ENCODE measurements at regions not wholly inside any gene's neighbourhood (a gene's known extent, or its start where the extent isn't known, plus 50 kb on each side); places are given as distances from the start of the nearest gene placed in this dataset.

GRCh38 chr2:129766374-129766993 lies 213.0 kb upstream of the RAB6C start:
- no peak for DNase-seq (ENCODE audit: low spot score)

GRCh38 chr2:129767346-129768035 lies 212.0 kb upstream of the RAB6C start:
- DNase-seq (ENCODE audit: low spot score), result no peak

More at GRCh38 chr2:129766374-129766993, 213.0 kb upstream of the RAB6C start:
- no peak for FAIRE-seq

GRCh38 chr2:129768036-129768386 lies 211.5 kb upstream of the RAB6C start:
- no peak for DNase-seq (ENCODE audit: low spot score)
- no peak for FAIRE-seq

More at GRCh38 chr2:129767346-129768035, 212.0 kb upstream of the RAB6C start:
- FAIRE-seq, result no peak

- FAIRE-seq (no peak), DNase-seq (ENCODE audit: low spot score) (no peak)
Measured at GRCh38 chr2:129768485-129769184, 210.8 kb upstream of the RAB6C start.

GRCh38 chr2:129769185-129769991 lies 210.1 kb upstream of the RAB6C start:
- FAIRE-seq (no peak), DNase-seq (ENCODE audit: low spot score) (no peak)

DNA sequence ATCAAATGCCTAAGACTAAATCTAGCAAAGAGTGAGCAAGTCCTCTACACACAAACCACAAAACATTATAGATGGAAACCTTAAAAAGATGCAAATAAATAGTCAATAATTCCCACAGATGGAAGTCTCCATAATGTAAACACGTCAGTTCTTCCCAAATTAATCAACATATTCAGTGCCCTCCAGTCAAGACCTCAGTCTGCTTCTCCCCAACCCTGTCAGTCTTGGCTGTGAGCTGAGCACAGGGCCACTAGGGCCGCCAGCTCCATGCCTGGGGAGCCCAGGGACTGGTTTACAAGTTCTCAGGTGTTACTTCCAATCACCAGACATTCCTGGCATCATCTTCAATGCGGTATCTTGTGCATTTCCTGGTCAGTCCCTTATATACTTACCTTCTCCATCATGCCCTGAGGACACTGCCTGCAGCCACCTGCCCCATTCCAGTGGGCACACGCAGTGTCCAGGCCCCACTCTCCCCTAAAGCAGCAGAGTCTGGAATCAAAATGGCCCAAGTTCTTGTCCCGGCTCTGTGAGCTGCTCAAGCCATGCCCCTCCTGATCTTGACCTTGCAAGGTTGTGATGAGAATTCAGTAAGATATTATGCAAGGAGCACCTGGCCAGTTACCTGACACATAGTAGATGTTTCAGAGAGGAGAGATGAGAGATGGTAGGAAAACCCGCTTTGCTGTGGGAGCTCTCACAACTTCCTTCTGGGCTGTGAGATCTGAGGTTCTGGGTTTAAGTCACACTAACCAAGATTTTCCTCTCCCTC lies 207.9 kb upstream of the RAB6C start:
- DNase-seq (ENCODE audit: low spot score) (no peak), FAIRE-seq (no peak)

GRCh38 chr2:129772190-129772579 lies 207.3 kb upstream of the RAB6C start:
- FAIRE-seq (no peak), DNase-seq (ENCODE audit: low spot score) (no peak)

DNA sequence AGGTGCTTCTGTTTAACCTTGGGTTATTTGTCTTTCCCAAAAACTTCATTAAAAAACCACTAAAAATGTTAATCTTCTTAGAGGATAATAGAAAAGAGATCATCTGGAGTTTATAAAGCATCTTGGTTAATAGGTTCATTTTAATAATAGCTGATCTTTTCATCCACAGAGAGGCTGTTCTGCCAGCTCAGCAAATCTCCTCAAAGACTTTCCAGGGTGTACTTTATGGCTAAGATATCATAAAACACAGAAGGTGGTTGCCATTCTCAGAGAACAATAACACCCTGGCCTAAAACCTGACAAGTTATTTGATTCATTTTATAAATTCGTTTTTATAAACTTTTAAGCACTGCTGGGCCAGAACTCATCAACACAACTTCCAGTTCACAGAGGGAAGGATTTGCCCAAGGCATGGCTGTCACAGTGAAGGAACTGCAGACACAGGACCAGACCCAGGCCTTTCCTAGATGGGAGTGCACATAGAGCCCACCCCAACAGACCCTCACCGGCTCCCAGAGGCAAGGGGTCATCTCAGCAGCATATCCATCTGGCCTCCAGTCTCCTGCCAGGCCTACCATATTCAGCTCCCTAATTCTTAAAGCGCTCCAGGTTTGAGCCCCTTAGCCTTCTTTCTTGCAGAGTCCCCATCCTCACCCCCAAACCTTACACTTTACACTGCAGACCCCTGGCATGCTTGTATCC lies 203.4 kb upstream of the RAB6C start:
- DNase-seq (ENCODE audit: low spot score) (no peak), FAIRE-seq (no peak)

GRCh38 chr2:129777146-129777545 lies 202.3 kb upstream of the RAB6C start:
- no peak for FAIRE-seq
- no peak for DNase-seq (ENCODE audit: low spot score)

DNA sequence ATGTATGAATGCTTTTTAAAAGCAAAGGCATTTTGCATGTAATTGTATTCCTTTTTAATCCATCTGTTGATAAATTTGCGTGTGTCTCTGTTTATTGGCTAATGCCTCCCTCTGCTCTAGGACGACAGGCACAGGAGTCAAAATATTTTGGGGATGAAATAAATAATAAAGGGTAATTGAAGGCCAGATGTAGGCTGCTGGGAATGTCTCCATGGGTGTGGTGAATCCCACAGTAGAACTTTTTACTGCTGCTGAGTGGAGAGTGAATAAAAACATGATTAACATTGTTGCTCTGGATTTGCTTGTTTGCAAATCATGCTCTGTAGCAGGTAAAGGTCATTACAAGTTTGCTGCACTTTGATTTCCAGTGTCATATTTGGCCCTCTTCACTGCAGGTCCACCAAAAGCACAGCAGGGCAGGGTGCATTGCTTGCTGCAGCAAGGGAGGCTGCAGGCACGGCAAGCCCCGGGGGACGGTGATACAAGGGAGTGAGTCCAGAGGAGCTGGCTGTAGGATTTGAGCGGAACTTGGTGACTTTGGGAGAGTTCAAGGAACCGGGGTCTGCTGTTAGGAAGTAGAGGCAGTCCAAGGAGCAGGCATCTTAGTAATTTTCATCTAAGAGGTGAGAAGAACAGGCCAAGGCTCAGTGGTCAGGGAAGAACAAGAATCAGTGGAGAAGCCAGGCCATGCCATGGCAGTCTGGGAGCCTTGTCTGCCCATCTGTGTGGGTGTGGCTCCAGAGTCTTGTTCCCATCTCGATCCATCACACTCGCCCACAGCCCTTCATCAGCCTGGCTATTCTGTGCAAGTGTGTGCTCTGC lies 201.5 kb upstream of the RAB6C start:
- no peak for DNase-seq (ENCODE audit: low spot score)
- FAIRE-seq, result no peak

- no peak for DNase-seq (ENCODE audit: low spot score)
- no peak for FAIRE-seq
Measured at GRCh38 chr2:129778584-129778877, 200.9 kb upstream of the RAB6C start.

DNA sequence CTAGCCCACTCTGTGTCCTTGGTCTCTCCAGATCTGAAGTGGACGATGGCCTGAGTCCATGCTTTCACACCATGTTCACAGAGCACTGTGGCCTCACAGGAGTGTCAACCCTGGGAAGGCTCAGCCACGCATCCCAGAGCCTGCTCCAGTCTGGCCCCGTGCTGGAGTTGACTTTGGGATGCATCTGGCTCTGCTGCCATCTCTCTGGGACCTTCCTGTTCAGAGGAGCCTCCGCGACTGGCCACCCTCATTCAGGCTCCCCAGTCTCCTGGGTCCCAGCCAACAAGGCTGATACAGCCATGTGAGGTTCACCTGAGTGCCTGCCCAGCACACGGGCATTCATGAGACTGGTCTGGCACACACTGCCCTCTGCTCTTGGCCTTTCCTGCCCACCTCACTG lies 199.7 kb upstream of the RAB6C start:
- no peak for FAIRE-seq
- DNase-seq (ENCODE audit: low spot score), result no peak

DNA sequence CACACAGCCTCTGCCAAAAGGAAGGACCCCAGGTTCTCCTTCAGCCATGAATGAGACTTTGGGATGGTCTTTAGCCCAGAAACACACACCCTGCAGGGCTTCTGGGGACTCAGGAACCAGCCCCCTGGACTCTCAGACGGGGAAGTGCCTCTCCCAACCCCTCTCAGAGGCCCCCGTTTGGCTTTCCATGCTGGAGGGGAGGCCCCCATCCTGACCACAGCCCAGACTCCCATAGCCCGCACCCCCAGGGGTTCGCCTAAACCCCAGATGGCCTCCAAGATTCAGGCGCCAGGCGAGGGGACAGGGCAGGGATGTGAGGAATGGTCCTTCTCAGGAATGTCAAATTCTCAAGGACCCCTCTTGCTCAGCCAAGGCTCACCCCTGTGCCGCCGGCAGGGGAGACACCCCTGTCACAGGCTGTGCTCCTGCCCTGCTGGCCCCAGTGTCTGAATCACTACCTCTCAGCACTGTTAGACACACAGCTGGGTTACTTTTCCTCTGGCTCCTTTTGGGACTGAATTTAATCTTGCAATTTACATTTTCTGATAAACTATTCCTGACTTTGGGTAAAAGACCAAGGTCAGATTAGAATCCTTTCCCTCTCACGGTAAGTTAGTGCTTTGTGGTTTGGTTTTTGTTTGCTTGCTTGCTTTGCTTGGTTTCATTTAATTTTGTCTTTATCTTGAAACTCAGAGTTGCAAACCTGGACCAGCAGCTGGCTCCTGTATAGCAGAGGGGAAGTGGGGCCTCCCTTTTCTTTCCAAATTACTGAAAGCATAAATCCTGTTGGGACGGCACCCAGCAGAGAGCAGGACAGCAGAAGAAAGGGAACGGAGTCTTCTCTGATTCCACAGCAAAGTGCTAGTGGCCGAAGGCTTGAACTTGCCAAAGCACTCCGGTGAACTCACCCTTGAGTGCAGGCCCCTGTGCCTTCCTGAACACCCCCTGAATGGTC lies 198.9 kb upstream of the RAB6C start:
- DNase-seq (ENCODE audit: low spot score), result no peak
- no peak for FAIRE-seq

DNA sequence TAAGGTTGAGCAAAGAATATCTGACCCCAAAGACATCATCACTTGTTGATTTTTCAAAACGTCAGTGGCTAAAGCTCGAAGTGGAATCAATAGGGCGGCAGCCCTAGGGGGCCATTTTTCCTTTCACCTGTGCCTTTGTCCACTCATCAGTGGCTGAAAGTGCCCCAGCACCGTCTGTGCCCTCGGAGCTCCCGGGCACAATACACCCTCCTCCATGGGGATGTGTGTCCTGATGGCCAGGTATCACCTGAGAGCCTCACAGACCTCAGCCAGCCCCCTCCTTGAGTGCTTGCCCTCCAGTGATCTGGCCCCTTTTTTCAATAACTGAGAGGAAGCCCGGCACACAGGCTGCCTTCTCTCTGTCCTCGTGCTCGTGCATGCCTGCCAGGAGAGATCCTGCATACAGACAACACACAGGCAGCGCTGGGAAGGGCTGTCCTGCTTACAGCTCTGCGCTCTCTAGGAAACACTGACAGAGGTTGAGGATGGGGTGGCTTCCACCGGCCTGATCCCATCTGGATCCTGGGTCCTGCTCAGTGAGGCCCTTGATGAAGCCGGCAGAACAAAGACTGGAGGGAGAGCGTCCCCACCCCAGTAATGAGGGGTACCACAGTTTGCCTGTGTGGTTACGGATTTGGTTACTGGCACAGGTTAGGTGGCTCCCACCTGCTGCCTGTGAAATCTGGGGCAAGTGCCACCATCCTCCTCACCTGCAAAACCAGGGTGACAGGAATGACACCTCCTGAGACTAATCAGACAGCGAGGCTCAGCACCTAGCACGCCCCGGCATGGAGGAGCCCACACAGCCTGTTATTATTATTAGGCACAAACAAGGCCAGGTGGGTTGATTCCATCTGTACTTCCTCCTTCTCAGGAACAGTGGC lies 197.5 kb upstream of the RAB6C start:
- DNase-seq (ENCODE audit: low spot score) (no peak), FAIRE-seq (no peak)

- FAIRE-seq (no peak), DNase-seq (ENCODE audit: low spot score) (no peak)
Measured at GRCh38 chr2:129782633-129782990, 196.9 kb upstream of the RAB6C start.

GRCh38 chr2:129784486-129784885 lies 195.0 kb upstream of the RAB6C start:
- DNase-seq (ENCODE audit: low spot score) (no peak), FAIRE-seq (no peak)

DNA sequence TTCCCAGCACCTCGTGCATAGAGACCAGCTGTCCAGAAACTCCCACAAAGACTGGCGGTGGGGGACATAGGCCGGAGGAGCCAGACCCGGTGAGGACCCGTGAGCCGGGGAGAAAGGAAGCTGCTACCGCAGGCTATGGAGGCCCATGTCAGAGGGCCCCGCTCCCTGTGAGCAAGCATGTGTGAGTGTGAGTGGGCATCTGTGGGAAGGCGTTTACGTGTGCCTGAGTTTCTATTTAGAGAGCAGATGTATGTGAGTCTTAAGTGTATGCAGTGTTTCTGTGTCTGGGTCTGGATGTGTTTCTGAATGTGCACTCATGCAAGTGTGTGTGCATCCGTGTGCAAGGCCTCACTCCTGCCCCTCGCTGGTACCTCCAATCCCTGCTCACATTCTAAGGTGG lies 187.8 kb upstream of the RAB6C start:
- no peak for DNase-seq (ENCODE audit: low spot score)
- FAIRE-seq, result no peak

DNA sequence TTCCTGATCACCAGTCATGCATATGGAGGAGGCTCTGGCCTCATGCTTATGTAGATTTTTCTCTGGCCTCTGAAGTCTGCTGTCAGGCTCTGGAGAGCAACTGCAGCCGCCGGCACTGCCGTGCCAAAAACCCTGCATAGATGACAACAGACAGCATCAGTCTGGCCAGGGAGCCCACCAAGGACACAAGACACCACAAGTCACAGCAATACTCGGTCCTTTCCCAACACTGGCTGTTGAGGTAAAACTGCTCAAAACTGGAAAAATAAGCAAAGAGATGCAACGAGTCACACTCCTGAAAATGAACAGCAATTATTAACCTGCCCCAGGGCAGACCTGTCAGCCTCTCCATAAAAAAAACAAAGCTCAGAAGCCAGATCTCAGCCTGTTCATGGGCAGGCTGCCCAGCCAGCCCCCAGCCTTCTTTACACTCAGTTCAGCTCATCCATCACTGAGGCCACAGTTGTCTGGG lies 186.0 kb upstream of the RAB6C start:
- no peak for DNase-seq (ENCODE audit: low spot score)
- no peak for FAIRE-seq

Measured in RCC 7860 (cell line).